ENCODE measurements at regions not wholly inside any gene's neighbourhood (a gene's known extent, or its start where the extent isn't known, plus 50 kb on each side); places are given as distances from the start of the nearest gene placed in this dataset.

DNA sequence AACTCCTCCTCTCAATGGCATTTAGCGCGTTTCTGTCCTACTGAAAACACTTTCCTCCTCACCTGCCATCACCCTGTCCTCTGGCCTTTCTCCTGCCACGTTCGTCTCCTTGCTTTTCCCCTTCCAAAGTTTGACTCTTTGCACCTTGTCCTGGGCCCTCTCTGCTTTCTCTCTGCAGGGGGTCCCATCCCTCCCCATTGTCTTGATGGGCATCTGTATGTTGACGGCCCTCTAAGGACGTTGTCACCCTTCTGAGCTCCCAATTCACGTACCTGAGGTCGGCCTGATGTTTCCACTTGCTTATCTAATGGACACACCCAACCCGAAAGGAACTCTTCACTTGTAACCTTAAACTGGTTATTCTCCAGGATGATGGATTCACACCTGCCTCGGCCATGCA, 170.4 kb downstream of the WSCD1 start:
- in situ Hi-C loops (cut with HindIII; ENCODE audit: low sequenced_read_pairs), result no loop called here
- DNase-seq (ENCODE audit: low read depth), result no peak
- TF ChIP-seq, protein P1, sequence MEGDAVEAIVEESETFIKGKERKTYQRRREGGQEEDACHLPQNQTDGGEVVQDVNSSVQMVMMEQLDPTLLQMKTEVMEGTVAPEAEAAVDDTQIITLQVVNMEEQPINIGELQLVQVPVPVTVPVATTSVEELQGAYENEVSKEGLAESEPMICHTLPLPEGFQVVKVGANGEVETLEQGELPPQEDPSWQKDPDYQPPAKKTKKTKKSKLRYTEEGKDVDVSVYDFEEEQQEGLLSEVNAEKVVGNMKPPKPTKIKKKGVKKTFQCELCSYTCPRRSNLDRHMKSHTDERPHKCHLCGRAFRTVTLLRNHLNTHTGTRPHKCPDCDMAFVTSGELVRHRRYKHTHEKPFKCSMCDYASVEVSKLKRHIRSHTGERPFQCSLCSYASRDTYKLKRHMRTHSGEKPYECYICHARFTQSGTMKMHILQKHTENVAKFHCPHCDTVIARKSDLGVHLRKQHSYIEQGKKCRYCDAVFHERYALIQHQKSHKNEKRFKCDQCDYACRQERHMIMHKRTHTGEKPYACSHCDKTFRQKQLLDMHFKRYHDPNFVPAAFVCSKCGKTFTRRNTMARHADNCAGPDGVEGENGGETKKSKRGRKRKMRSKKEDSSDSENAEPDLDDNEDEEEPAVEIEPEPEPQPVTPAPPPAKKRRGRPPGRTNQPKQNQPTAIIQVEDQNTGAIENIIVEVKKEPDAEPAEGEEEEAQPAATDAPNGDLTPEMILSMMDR (IDR thresholded peaks at IDR 0.05; ENCODE audit: low read depth, low read length, missing control alignments), result no peak
- no peak overlapping the region for H3K4me3 ChIP-seq (ENCODE audit: low read depth, low read length)

DNA sequence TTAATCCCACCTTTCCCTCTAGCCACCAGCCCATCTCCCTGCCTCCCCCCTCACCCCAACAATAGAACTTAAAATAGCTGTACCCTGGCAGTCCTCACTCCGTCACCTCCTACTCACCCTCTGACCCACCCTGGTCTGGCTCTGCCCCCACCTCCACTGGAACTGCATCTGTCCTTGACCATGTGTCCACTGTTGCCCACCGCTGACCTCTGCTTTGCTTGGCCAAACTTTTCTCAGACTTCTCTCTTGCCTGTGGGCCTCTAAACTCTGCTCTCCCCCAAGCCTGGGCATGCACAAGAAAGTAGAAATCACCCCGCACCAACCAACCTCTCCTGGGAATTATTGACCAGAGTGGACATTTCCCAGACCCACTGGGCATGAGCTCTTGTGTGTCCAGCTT, 169.8 kb downstream of the WSCD1 start:
- in situ Hi-C loops (cut with HindIII; ENCODE audit: low sequenced_read_pairs), result no loop called here
- TF ChIP-seq, protein P1 (IDR thresholded peaks at IDR 0.05; ENCODE audit: low read depth, low read length, missing control alignments), result no peak
- DNase-seq (ENCODE audit: low read depth), result no peak
- no peak overlapping the region for H3K4me3 ChIP-seq (ENCODE audit: low read depth, low read length)

DNA sequence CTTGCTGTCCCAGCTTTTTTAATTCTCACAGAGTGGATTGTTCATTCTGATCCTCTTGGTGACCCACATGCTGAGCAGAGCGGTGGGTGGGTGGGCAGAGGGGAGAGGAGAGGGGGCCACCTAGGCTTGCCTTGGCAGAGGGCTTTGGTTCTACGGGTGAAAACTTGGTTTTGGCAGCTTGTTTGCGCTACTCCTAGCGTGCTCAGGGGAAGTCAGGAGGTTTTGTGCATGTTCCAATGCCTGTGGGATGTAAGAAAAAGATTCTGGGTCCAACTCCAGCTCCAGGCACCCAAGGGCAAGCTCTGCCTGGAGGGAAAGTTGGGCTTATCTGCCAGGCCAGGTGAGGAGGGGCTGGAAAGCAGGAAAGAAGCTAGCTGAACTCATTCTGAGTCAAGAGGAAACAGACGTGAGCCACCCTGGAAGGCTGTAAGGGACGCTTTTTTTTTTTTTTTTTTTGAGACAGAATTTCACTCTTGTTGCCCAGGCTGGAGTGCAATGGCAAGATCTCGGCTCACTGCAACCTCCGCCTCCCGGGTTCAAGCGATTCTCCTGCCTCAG, 169.1 kb downstream of the WSCD1 start:
- DNase-seq (ENCODE audit: low read depth), result no peak
- in situ Hi-C loops (cut with HindIII; ENCODE audit: low sequenced_read_pairs), result no loop called here
- TF ChIP-seq, protein P1 (IDR thresholded peaks at IDR 0.05; ENCODE audit: low read depth, low read length, missing control alignments), result no peak
- H3K4me3 ChIP-seq (ENCODE audit: low read depth, low read length), result no peak overlapping the region

DNA sequence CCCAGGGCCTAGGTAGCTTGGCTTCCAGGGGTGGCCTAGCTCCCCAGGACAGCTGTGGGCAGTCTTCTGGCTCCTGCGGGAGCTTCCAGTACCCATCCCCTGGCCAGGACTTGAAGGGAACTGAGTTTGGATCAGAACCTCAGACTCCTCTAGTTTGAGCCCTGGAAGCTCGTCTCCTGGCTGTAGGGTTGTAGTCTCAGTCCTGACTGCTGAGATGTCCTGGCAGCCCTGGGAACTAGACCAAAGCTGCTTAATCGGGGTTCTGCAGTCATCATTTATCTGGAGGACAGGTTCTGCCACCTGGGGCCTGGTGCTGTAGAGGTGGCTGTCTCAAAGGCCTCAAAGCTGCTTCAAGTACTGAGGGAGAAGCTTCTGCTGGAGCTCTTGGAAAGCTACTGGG, 163.7 kb downstream of the WSCD1 start:
- TF ChIP-seq, protein P1 (IDR thresholded peaks at IDR 0.05; ENCODE audit: low read depth, low read length, missing control alignments), result no peak
- no peak for DNase-seq (ENCODE audit: low read depth)
- in situ Hi-C loops (cut with HindIII; ENCODE audit: low sequenced_read_pairs), result no loop called here
- H3K4me3 ChIP-seq (ENCODE audit: low read depth, low read length), result no peak overlapping the region

DNA sequence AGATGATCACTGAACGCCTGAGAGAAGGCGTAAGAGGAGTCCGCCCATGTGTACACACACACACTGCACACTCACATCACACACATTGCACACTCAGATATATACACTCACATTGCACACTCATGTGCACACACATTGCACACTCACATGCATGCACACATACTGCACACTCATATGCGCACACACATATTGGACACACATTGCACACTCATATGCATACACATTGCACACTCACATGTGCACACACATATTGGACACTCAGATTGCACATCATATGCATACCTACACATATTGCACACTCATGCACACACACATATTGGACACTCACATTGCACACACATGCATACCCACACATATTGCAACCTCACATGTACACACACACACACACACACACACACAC, 163.2 kb downstream of the WSCD1 start:
- in situ Hi-C loops (cut with HindIII; ENCODE audit: low sequenced_read_pairs), result no loop called here
- no peak for DNase-seq (ENCODE audit: low read depth)
- TF ChIP-seq, protein P1 (IDR thresholded peaks at IDR 0.05; ENCODE audit: low read depth, low read length, missing control alignments), result no peak
- H3K4me3 ChIP-seq (ENCODE audit: low read depth, low read length), result no peak overlapping the region

DNA sequence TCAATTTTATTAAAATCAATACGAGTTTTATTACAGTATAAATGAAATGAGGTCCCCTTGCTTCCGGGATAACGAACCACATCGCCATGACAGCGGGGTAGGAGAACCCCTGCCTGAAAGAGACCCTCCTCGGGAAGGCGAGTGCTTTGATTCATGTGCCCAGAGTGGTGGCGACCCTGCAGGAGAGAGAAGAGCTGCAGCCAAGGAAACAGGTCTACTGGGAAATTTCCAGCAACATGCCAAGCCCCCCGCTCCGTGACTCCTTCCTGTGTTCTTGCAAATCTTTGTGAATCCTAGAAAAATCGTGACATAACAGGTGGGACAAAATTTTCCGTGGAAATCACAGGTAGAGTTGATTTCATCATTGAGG, 162.5 kb downstream of the WSCD1 start:
- in situ Hi-C loops (cut with HindIII; ENCODE audit: low sequenced_read_pairs), result no loop called here
- no peak for DNase-seq (ENCODE audit: low read depth)
- TF ChIP-seq, protein P1 (IDR thresholded peaks at IDR 0.05; ENCODE audit: low read depth, low read length, missing control alignments), result no peak
- H3K4me3 ChIP-seq (ENCODE audit: low read depth, low read length), result no peak overlapping the region
